ENCODE measurements at regions not wholly inside any gene's neighbourhood (a gene's known extent, or its start where the extent isn't known, plus 50 kb on each side); places are given as distances from the start of the nearest gene placed in this dataset.

DNA sequence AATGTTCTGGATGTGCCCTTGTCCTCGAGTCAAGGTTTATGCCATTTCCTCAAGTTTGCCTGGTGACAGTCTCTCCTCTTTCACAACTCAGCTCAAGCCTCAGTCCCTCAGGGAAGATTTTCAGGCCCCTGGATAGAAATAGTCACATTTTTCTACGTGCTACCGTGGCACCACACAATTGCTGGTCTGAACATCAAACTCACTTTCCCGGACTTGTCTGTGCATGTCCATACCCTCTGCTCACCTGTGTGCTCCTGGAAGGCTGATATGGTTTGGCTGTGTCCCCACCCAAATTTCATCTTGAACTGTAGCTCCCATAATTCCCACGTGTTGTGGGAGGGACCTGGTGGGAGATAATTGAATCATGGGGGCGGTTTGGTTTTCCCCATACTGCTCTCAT, 129.7 kb downstream of the HS3ST1 start:
- no peak for DNase-seq (ENCODE audit: low read depth)
- no peak overlapping the region for H3K4me3 ChIP-seq (ENCODE audit: low read depth, low read length)
- TF ChIP-seq, protein P1, sequence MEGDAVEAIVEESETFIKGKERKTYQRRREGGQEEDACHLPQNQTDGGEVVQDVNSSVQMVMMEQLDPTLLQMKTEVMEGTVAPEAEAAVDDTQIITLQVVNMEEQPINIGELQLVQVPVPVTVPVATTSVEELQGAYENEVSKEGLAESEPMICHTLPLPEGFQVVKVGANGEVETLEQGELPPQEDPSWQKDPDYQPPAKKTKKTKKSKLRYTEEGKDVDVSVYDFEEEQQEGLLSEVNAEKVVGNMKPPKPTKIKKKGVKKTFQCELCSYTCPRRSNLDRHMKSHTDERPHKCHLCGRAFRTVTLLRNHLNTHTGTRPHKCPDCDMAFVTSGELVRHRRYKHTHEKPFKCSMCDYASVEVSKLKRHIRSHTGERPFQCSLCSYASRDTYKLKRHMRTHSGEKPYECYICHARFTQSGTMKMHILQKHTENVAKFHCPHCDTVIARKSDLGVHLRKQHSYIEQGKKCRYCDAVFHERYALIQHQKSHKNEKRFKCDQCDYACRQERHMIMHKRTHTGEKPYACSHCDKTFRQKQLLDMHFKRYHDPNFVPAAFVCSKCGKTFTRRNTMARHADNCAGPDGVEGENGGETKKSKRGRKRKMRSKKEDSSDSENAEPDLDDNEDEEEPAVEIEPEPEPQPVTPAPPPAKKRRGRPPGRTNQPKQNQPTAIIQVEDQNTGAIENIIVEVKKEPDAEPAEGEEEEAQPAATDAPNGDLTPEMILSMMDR (IDR thresholded peaks at IDR 0.05; ENCODE audit: low read depth, low read length, missing control alignments): no peak

DNA sequence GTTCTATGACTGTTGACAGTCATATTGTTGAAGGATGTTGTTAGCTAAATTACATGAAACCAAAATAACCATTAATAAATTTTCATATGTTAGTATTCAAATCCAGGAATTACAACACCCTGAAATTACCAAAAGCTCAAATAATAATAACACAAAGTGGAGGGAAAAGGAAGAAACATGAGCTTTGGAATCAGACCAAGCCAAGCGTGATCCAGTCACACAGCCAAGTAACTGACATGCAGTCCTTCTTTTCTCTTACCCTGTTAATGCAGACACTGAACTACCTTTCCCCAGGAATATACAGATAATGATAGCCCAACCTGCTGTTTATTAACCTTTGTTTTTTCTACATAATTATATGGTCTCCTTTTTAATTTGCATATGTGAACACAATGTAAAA, 130.2 kb downstream of the HS3ST1 start:
- TF ChIP-seq, protein P1 (IDR thresholded peaks at IDR 0.05; ENCODE audit: low read depth, low read length, missing control alignments): no peak
- no peak for DNase-seq (ENCODE audit: low read depth)
- H3K4me3 ChIP-seq (ENCODE audit: low read depth, low read length): no peak overlapping the region

DNA sequence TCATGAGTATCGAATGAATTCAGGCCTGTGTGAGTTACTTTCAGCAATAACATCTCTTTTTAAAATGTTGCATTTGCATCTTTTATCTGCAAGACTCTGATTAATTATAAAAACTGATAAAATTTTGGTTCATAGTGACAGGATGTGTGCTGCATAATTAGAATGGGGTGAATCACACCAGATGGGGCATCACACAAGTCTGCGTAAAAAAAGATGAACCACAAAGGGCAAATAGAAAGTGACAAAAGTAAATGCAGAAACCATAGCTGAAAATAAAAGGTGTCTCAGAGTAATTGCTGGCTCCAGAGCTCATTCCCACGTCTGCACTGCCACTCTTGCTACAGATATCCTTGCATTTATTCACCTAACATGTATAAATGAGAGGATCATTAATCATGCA, 131.1 kb downstream of the HS3ST1 start:
- DNase-seq (ENCODE audit: low read depth): no peak
- H3K4me3 ChIP-seq (ENCODE audit: low read depth, low read length): no peak overlapping the region
- TF ChIP-seq, protein P1 (IDR thresholded peaks at IDR 0.05; ENCODE audit: low read depth, low read length, missing control alignments): no peak

DNA sequence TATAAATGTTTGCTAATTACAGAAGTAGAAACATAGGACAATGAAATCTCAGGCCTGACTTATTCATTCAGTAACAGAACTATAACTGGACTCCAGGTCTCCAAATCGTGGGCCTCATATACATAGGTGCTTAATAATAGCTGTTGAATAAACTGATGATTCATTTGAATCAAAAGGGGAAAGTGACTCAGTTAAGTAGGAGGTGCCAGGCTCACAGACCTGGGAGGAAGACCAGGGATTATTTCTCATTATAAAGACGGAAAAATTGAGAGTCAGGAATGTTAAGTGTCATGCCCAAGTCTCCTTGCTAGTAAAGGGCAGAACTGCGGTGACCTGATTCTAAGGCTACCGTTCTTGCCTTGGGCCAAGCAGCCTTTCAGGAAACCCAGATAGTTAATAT, 131.5 kb downstream of the HS3ST1 start:
- H3K4me3 ChIP-seq (ENCODE audit: low read depth, low read length): no peak overlapping the region
- no peak for DNase-seq (ENCODE audit: low read depth)
- TF ChIP-seq, protein P1 (IDR thresholded peaks at IDR 0.05; ENCODE audit: low read depth, low read length, missing control alignments): no peak

DNA sequence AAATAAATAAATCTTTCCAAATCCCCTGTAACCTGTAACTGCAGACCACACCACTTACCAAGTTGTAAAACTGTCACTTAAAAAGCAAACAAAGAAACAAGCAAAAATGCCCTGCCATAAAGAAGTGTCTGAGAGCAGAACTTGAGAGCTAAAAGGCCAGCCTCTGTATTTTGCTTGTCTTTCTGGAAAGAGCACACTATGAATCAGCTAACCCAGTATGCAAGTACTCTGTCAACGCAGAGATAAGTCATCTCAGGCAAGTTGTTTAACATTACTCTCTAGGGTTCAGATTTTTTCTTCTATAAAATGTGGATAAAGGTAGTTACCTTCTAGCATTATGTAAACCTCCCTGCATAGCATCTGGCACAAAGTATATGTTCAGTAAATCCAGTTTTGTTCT, 134.8 kb downstream of the HS3ST1 start:
- no peak for DNase-seq (ENCODE audit: low read depth)
- TF ChIP-seq, protein P1 (IDR thresholded peaks at IDR 0.05; ENCODE audit: low read depth, low read length, missing control alignments): no peak
- H3K4me3 ChIP-seq (ENCODE audit: low read depth, low read length): no peak overlapping the region

DNA sequence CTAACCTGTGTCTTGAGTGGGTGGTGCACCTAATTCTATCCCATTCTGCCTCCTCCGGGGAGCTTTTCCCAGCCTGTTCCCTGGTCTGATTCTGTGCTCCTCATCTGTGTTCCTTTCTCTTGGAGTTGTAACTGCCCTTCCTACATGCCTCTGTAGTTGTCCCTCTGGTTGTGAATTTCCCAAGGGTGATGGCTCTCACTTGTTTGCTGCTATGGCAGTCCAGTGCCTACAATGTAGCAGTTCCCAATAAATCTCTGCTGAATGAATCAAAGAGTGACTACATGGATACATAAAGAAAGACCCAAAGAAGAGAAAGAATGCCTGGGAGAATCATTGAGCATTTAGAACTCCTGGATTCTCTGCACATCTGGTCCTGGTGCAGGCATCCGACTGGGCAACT, 141.6 kb downstream of the HS3ST1 start:
- no peak overlapping the region for H3K4me3 ChIP-seq (ENCODE audit: low read depth, low read length)
- TF ChIP-seq, protein P1 (IDR thresholded peaks at IDR 0.05; ENCODE audit: low read depth, low read length, missing control alignments): no peak
- no peak for DNase-seq (ENCODE audit: low read depth)

DNA sequence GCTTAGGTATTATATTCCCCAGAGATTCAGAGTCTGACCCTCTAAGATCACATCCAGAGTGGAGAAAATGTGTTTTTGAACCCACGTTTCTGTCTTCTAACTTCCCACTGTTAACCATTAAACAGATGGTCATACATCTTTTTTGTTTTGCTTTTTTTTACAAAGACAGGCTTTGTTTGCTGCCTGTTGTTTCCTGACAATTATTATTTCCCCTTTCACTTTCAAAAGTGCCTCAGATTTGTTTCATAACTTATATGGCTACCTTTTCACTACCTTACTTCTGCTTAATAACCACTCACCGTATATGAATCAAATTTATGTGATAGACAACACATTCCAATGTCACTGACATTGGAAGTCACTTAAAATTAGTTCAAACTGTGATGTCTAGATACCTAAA, 142.2 kb downstream of the HS3ST1 start:
- DNase-seq (ENCODE audit: low read depth): peak; percentile 4
- H3K4me3 ChIP-seq (ENCODE audit: low read depth, low read length): no peak overlapping the region
- TF ChIP-seq, protein P1 (IDR thresholded peaks at IDR 0.05; ENCODE audit: low read depth, low read length, missing control alignments): no peak
